ENCODE measurements at regions not wholly inside any gene's neighbourhood (a gene's known extent, or its start where the extent isn't known, plus 50 kb on each side); places are given as distances from the start of the nearest gene placed in this dataset.

- TF ChIP-seq CTCF (IDR thresholded peaks at IDR 0.05; ENCODE audit: low read depth, low read length, missing input control) (no peak), JUND (IDR thresholded peaks at IDR 0.05) (no peak), RAD21 (IDR thresholded peaks at IDR 0.05) (no peak), ATF3 (IDR thresholded peaks at IDR 0.05) (no peak)
Observed at GRCh38 chr1:222936042-222936441, 121.2 kb downstream of the DISP1 start.
